ENCODE measurements at regions not wholly inside any gene's neighbourhood (a gene's known extent, or its start where the extent isn't known, plus 50 kb on each side); places are given as distances from the start of the nearest gene placed in this dataset.

DNA sequence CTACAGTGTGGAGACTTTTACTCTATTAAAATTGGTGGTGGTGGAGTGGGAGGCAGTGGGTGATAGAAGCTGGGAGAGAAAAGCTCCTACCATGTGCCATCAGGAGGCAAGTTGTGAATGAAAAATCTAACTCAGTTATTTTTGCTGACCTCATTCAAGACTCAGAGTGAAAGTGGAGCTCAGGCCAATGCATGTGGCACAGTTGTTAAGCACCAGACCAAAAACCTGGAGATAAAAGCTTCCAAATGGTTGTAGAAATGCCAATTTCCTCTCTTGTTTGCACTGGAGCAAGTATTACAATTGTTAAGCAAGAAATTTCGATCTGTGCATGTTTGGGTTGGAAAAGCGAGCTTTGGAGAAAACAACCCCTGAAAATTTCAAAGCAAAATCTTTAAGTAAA is 81.5 kb upstream of the PRICKLE2 start:
- TF ChIP-seq, protein P1, sequence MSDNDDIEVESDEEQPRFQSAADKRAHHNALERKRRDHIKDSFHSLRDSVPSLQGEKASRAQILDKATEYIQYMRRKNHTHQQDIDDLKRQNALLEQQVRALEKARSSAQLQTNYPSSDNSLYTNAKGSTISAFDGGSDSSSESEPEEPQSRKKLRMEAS (IDR thresholded peaks at IDR 0.05): no peak
- no peak for TF ChIP-seq MYC (IDR thresholded peaks at IDR 0.05; ENCODE audit: borderline replicate concordance, low read length)
- TF ChIP-seq, protein P2, sequence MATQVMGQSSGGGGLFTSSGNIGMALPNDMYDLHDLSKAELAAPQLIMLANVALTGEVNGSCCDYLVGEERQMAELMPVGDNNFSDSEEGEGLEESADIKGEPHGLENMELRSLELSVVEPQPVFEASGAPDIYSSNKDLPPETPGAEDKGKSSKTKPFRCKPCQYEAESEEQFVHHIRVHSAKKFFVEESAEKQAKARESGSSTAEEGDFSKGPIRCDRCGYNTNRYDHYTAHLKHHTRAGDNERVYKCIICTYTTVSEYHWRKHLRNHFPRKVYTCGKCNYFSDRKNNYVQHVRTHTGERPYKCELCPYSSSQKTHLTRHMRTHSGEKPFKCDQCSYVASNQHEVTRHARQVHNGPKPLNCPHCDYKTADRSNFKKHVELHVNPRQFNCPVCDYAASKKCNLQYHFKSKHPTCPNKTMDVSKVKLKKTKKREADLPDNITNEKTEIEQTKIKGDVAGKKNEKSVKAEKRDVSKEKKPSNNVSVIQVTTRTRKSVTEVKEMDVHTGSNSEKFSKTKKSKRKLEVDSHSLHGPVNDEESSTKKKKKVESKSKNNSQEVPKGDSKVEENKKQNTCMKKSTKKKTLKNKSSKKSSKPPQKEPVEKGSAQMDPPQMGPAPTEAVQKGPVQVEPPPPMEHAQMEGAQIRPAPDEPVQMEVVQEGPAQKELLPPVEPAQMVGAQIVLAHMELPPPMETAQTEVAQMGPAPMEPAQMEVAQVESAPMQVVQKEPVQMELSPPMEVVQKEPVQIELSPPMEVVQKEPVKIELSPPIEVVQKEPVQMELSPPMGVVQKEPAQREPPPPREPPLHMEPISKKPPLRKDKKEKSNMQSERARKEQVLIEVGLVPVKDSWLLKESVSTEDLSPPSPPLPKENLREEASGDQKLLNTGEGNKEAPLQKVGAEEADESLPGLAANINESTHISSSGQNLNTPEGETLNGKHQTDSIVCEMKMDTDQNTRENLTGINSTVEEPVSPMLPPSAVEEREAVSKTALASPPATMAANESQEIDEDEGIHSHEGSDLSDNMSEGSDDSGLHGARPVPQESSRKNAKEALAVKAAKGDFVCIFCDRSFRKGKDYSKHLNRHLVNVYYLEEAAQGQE (IDR thresholded peaks at IDR 0.05): no peak
- TF ChIP-seq, protein P3, sequence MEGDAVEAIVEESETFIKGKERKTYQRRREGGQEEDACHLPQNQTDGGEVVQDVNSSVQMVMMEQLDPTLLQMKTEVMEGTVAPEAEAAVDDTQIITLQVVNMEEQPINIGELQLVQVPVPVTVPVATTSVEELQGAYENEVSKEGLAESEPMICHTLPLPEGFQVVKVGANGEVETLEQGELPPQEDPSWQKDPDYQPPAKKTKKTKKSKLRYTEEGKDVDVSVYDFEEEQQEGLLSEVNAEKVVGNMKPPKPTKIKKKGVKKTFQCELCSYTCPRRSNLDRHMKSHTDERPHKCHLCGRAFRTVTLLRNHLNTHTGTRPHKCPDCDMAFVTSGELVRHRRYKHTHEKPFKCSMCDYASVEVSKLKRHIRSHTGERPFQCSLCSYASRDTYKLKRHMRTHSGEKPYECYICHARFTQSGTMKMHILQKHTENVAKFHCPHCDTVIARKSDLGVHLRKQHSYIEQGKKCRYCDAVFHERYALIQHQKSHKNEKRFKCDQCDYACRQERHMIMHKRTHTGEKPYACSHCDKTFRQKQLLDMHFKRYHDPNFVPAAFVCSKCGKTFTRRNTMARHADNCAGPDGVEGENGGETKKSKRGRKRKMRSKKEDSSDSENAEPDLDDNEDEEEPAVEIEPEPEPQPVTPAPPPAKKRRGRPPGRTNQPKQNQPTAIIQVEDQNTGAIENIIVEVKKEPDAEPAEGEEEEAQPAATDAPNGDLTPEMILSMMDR (IDR thresholded peaks at IDR 0.05): no peak
- TF ChIP-seq RAD21 (conservative IDR thresholded peaks at IDR 0.05 in 1 of 2, IDR thresholded peaks at IDR 0.05 in 1 of 2): no peak
- no peak for TF ChIP-seq JUN (IDR thresholded peaks at IDR 0.05)
- TF ChIP-seq, protein P4, sequence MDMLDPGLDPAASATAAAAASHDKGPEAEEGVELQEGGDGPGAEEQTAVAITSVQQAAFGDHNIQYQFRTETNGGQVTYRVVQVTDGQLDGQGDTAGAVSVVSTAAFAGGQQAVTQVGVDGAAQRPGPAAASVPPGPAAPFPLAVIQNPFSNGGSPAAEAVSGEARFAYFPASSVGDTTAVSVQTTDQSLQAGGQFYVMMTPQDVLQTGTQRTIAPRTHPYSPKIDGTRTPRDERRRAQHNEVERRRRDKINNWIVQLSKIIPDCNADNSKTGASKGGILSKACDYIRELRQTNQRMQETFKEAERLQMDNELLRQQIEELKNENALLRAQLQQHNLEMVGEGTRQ (IDR thresholded peaks at IDR 0.05): no peak
- no peak for TF ChIP-seq POLR2A (IDR thresholded peaks at IDR 0.05; ENCODE audit: low read length)
- no peak for TF ChIP-seq HOXA7 (CRISPR knock-in tag; IDR thresholded peaks at IDR 0.05)
- TF ChIP-seq ESRRA (IDR thresholded peaks at IDR 0.05; ENCODE audit: borderline replicate concordance, low read length): no peak
- no peak for TF ChIP-seq EP300 (IDR thresholded peaks at IDR 0.05)
- no peak for TF ChIP-seq ZFP36 (IDR thresholded peaks at IDR 0.05; ENCODE audit: borderline replicate concordance, partially characterized antibody)
- TF ChIP-seq, protein P5, sequence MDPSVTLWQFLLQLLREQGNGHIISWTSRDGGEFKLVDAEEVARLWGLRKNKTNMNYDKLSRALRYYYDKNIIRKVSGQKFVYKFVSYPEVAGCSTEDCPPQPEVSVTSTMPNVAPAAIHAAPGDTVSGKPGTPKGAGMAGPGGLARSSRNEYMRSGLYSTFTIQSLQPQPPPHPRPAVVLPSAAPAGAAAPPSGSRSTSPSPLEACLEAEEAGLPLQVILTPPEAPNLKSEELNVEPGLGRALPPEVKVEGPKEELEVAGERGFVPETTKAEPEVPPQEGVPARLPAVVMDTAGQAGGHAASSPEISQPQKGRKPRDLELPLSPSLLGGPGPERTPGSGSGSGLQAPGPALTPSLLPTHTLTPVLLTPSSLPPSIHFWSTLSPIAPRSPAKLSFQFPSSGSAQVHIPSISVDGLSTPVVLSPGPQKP (IDR thresholded peaks at IDR 0.05; ENCODE audit: low read depth, low read length): no peak
